Omental fat pad (tissue), 3 donors: ENCODE measurements at regions not wholly inside any gene's neighbourhood (a gene's known extent, or its start where the extent isn't known, plus 50 kb on each side); places are given as distances from the start of the nearest gene placed in this dataset.

Experiments used
- ATAC-seq: fragments of 150-250 bp; one replicate; pipeline ENCODE4 v1.9.1; 2016; ENCODE audit warnings: mild to moderate bottlenecking, moderate library complexity; ENCODE audit not compliant: low FRiP score
- DNase-seq: peaks from one replicate; pipeline ENCODE4 v3.0.0-alpha.2; 2019; ENCODE audit warnings: low spot score
- TF ChIP-seq, protein P1 (sequence below), 3 donors: fragments of 450-650 bp; IDR thresholded peaks; one replicate each; pipeline ENCODE4 v1.5.1; 2016 to 2017; ENCODE audit warnings: antibody characterized with exemption in 3 of 3, mild to moderate bottlenecking in 3 of 3, moderate library complexity in 2 of 3

DNA sequence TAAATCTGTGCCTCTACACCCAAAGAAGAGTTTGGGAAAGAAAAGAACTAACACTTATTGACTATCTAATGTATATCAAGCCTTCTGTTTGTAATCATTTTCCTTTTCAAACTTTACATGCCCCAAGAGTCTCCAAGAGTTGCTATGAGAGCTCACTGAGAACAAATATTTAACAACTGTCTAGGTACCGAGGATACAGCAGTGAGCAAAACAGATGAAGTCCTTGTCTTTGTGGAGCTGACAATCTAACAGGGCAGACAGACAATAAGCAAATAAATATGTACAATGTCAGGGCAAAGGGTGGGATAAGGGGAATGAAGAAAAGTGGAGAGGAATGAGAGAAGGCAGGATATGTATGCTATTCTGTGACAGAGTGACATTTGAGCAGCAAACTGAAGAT lies 64.8 kb upstream of the KSR1 start:
- no peak for ATAC-seq
- DNase-seq = no peak
- TF ChIP-seq, protein P1, sequence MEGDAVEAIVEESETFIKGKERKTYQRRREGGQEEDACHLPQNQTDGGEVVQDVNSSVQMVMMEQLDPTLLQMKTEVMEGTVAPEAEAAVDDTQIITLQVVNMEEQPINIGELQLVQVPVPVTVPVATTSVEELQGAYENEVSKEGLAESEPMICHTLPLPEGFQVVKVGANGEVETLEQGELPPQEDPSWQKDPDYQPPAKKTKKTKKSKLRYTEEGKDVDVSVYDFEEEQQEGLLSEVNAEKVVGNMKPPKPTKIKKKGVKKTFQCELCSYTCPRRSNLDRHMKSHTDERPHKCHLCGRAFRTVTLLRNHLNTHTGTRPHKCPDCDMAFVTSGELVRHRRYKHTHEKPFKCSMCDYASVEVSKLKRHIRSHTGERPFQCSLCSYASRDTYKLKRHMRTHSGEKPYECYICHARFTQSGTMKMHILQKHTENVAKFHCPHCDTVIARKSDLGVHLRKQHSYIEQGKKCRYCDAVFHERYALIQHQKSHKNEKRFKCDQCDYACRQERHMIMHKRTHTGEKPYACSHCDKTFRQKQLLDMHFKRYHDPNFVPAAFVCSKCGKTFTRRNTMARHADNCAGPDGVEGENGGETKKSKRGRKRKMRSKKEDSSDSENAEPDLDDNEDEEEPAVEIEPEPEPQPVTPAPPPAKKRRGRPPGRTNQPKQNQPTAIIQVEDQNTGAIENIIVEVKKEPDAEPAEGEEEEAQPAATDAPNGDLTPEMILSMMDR (IDR thresholded peaks at IDR 0.05) = no peak

DNA sequence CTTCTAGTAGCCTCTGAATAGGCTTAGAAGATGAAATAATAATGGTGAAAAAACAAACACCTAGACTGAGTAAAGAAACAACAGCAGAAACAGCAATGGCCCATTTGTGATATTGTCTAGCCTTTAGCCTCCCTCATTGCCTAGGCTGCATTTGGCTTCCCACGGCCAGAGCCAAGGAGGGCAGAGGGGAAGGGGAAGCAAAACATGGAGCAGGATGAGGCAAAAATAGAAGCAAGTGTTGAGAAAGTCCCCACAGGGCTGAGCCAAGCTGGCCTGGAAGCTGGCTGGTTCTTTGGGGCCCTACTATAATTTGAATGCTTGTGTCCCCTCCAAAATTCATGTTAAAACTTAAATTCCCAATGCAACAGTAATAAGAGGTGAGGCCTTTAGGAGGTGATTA lies 60.2 kb upstream of the KSR1 start:
- ATAC-seq (no peak), DNase-seq (no peak)
- TF ChIP-seq, protein P1 (IDR thresholded peaks at IDR 0.05) = no peak

DNA sequence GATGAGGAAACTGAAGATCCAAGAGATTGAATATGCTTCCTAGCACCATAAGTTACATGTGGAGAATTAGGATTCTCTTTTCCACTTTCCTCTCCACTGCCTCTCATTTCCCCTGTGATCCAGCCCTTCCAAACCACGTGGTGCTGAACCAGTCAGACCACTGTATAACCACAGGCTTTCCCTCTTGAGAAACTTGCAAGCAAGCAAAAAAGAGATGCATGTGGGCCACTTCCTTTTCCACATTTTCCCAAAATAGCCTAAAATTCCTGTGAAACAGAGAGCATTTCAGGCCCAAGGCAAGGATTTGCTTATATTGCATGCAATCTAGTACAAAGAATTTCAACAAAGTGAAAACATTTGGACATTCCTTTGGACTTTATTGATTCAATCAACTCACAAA lies 59.3 kb upstream of the KSR1 start:
- ATAC-seq (no peak), DNase-seq (no peak)
- TF ChIP-seq, protein P1 (IDR thresholded peaks at IDR 0.05) = no peak

DNA sequence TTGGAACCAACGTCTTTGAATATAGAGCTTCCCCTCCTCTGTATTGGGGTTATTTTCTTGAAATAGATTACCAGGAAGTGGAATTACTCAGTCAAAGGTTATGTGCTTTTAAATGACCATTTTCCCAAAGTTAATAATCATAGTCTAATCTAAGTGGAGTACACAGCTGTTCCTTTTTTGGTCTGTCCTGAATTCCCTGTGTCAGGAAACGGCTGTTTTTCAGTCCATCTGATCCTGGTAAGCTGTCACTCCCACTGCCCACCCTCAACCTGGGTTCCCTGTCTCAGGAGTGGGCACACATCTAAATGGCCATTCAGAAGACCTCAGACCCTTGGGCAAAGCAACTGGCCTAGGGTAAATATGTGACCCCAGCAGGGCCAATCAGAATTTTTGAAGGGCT lies 57.6 kb upstream of the KSR1 start:
- DNase-seq (no peak), ATAC-seq (no peak)
- TF ChIP-seq, protein P1 (IDR thresholded peaks at IDR 0.05) = no peak

DNA sequence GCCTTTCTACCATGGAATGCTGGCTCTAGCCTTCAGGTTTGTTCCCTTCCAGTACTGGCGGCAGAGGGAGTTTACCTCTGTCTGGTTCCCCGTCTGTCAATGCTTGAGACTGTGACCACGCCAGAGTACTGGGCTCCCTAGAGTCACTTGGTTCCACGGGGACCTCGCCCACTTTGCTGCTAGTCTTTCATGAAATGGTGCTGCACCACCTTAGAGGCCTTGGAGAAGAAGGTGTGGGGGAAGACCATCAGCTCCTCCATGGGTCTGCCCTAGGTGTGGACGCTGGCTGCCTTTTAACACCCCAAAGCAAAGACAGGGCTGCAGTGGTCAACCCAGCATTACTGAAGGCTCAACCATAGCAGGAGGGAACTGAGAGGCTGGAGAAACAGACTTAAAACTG lies 55.3 kb upstream of the KSR1 start:
- TF ChIP-seq, protein P1 (IDR thresholded peaks at IDR 0.05) = no peak
- ATAC-seq = no peak
- no peak for DNase-seq

DNA sequence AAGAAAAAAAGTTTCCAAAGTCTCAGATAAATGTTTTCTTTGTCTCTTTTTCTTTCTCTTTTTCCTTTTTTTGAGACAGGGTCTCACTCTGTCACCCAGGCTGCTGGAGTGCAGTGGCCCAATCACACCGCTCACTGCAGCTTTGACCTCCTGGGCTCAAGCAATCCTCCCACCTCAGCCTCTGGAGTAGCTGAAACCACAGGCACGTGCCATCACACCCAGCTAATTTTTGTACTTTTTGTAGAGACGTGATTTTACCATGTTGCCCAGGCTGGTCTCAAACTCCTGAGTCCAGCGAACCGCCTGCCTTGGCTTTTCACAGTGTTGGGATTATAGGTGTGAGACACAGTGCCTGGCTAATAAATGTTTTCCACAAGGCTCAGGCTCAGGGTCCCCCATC lies 53.3 kb upstream of the KSR1 start:
- DNase-seq (no peak), ATAC-seq (no peak)
- TF ChIP-seq, protein P1 (IDR thresholded peaks at IDR 0.05) = no peak

DNA sequence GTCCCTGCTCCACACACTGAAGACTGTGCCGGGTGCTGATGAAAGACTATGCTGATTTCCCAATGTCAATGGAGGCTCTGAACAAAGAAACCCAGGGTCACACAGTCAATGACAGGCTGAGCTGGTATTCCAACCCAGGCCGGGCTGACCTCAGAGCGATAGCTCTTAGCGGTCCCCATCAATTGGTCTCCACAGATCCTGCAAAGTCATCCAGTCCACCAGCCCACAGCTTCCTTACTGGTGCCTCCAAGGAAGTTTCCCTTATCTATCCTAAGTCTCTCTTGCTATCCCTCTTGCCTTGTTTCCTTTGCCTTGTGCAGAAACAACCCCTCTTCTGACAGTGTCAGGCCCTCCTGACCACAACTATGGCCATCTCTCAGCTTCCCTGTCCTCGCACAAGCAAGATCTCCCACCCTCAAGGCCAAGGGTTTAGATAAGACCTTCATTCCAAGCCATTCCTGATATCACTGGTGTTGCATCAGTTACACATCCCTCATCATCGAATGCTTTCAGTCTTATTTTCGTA lies 52.7 kb upstream of the KSR1 start:
- no peak for ATAC-seq
- no peak for DNase-seq
- TF ChIP-seq, protein P1 (IDR thresholded peaks at IDR 0.05) = no peak
